ENCODE measurements at regions not wholly inside any gene's neighbourhood (a gene's known extent, or its start where the extent isn't known, plus 50 kb on each side); places are given as distances from the start of the nearest gene placed in this dataset.

- TF ChIP-seq EZH2phosphoT487 (IDR thresholded peaks at IDR 0.05; ENCODE audit: low read depth) (no peak), CTCF (IDR thresholded peaks at IDR 0.05; ENCODE audit: low read depth, low read length) (no peak)
- no peak overlapping the region for H2AFZ ChIP-seq (ENCODE audit: low read depth, low read length)
- H3K4me1 ChIP-seq (ENCODE audit: low read length): no peaks in the 10 kb centered on the region
- no peak overlapping the region for H3K9ac ChIP-seq (ENCODE audit: low read length)
- no peaks in the 10 kb centered on the region for H3K9me3 ChIP-seq (ENCODE audit: insufficient read depth, low read length)
- no peaks in the 10 kb centered on the region for H3K79me2 ChIP-seq (ENCODE audit: low read length)
- no peaks in the 10 kb centered on the region for H4K20me1 ChIP-seq (ENCODE audit: insufficient read depth, low read length)
- no peak overlapping the region for H3K4me2 ChIP-seq (ENCODE audit: low read length)
- no peaks in the 10 kb centered on the region for H3K27me3 ChIP-seq (ENCODE audit: low read depth, low read length)
- no peak overlapping the region for H3K27ac ChIP-seq (ENCODE audit: low read length)
- H3K36me3 ChIP-seq (replicated peaks; ENCODE audit: low read depth, low read length): no peaks in the 10 kb centered on the region
- no peak overlapping the region for H3K4me3 ChIP-seq (ENCODE audit: low read length)
Observed at GRCh38 chrY:17259497-17259896, 620.5 kb downstream of the CDY2B start.

GRCh38 chrY:17238406-17238805 lies 641.6 kb downstream of the CDY2B start:
- TF ChIP-seq EZH2phosphoT487 (IDR thresholded peaks at IDR 0.05; ENCODE audit: low read depth) (no peak), CTCF (IDR thresholded peaks at IDR 0.05; ENCODE audit: low read depth, low read length) (no peak)
- Histone ChIP-seq H3K27ac (ENCODE audit: low read length) (no peak overlapping the region), H3K36me3 (replicated peaks; ENCODE audit: low read depth, low read length) (no peaks in the 10 kb centered on the region), H3K27me3 (ENCODE audit: low read depth, low read length) (no peaks in the 10 kb centered on the region), H3K4me1 (ENCODE audit: low read length) (no peaks in the 10 kb centered on the region), H3K4me3 (ENCODE audit: low read length) (no peak overlapping the region), H4K20me1 (ENCODE audit: insufficient read depth, low read length) (no peaks in the 10 kb centered on the region), H3K9ac (ENCODE audit: low read length) (no peak overlapping the region), H3K79me2 (ENCODE audit: low read length) (no peaks in the 10 kb centered on the region), H3K4me2 (ENCODE audit: low read length) (no peak overlapping the region), H2AFZ (ENCODE audit: low read depth, low read length) (no peak overlapping the region), H3K9me3 (ENCODE audit: insufficient read depth, low read length) (no peaks in the 10 kb centered on the region)

- H3K4me1 ChIP-seq (ENCODE audit: low read length): no peaks in the 10 kb centered on the region
- no peak overlapping the region for H2AFZ ChIP-seq (ENCODE audit: low read depth, low read length)
- H3K4me3 ChIP-seq (ENCODE audit: low read length): no peak overlapping the region
- no peak overlapping the region for H3K4me2 ChIP-seq (ENCODE audit: low read length)
- no peak overlapping the region for H3K9ac ChIP-seq (ENCODE audit: low read length)
- H4K20me1 ChIP-seq (ENCODE audit: insufficient read depth, low read length): no peaks in the 10 kb centered on the region
- no peaks in the 10 kb centered on the region for H3K79me2 ChIP-seq (ENCODE audit: low read length)
- no peaks in the 10 kb centered on the region for H3K27me3 ChIP-seq (ENCODE audit: low read depth, low read length)
- no peak overlapping the region for H3K27ac ChIP-seq (ENCODE audit: low read length)
- no peaks in the 10 kb centered on the region for H3K9me3 ChIP-seq (ENCODE audit: insufficient read depth, low read length)
- no peaks in the 10 kb centered on the region for H3K36me3 ChIP-seq (replicated peaks; ENCODE audit: low read depth, low read length)
- TF ChIP-seq EZH2phosphoT487 (IDR thresholded peaks at IDR 0.05; ENCODE audit: low read depth): no peak
- TF ChIP-seq CTCF (IDR thresholded peaks at IDR 0.05; ENCODE audit: low read depth, low read length): no peak
Observed at GRCh38 chrY:17235769-17236168, 644.3 kb downstream of the CDY2B start.

GRCh38 chrY:17233435-17234109 lies 646.4 kb downstream of the CDY2B start:
- TF ChIP-seq EZH2phosphoT487 (IDR thresholded peaks at IDR 0.05; ENCODE audit: low read depth): no peak
- TF ChIP-seq CTCF (IDR thresholded peaks at IDR 0.05; ENCODE audit: low read depth, low read length): no peak
- Histone ChIP-seq H3K27ac (ENCODE audit: low read length) (no peak overlapping the region), H3K4me2 (ENCODE audit: low read length) (no peak overlapping the region), H2AFZ (ENCODE audit: low read depth, low read length) (no peak overlapping the region), H3K4me1 (ENCODE audit: low read length) (no peaks in the 10 kb centered on the region), H3K9ac (ENCODE audit: low read length) (no peak overlapping the region), H3K79me2 (ENCODE audit: low read length) (no peaks in the 10 kb centered on the region), H3K36me3 (replicated peaks; ENCODE audit: low read depth, low read length) (no peaks in the 10 kb centered on the region), H3K9me3 (ENCODE audit: insufficient read depth, low read length) (no peaks in the 10 kb centered on the region), H3K4me3 (ENCODE audit: low read length) (no peak overlapping the region), H3K27me3 (ENCODE audit: low read depth, low read length) (no peaks in the 10 kb centered on the region), H4K20me1 (ENCODE audit: insufficient read depth, low read length) (no peaks in the 10 kb centered on the region)

All from OCI-LY3 (cell line).